ENCODE measurements at regions not wholly inside any gene's neighbourhood (a gene's known extent, or its start where the extent isn't known, plus 50 kb on each side); places are given as distances from the start of the nearest gene placed in this dataset.

GRCh38 chr6:146890644-146891434 lies 292.1 kb downstream of the ADGB start:
- H3K4me3 Mint-ChIP-seq, result no peak overlapping the region
- ChIA-PET POLR2A (no interaction called here), CTCF (no interaction called here)
- H3K9me3 Mint-ChIP-seq (ENCODE audit: low read depth), result no peaks in the 10 kb centered on the region
- H3K27ac Mint-ChIP-seq, result no peak overlapping the region
- ATAC-seq (no peak), DNase-seq (no peak)
- H3K27me3 Mint-ChIP-seq, result no peaks in the 10 kb centered on the region
- intact Hi-C loops (cut with DNase I, micrococcal nuclease), result no loop called here
- H3K36me3 Mint-ChIP-seq (ENCODE audit: low read depth), result no peaks in the 10 kb centered on the region
- H3K4me1 Mint-ChIP-seq, result no peaks in the 10 kb centered on the region

- H3K9me3 Mint-ChIP-seq (ENCODE audit: low read depth), result no peaks in the 10 kb centered on the region
- no peaks in the 10 kb centered on the region for H3K36me3 Mint-ChIP-seq (ENCODE audit: low read depth)
- ATAC-seq (no peak), DNase-seq (no peak)
- POLR2A ChIA-PET, result no interaction called here
- CTCF ChIA-PET, result no interaction called here
- H3K4me3 Mint-ChIP-seq, result no peak overlapping the region
- no peak overlapping the region for H3K27ac Mint-ChIP-seq
- no peaks in the 10 kb centered on the region for H3K4me1 Mint-ChIP-seq
- intact Hi-C loops (cut with DNase I, micrococcal nuclease), result no loop called here
- H3K27me3 Mint-ChIP-seq, result no peaks in the 10 kb centered on the region
These were observed 293.0 kb downstream of the ADGB start for GRCh38 chr6:146891615-146892265.

GRCh38 chr6:146892283-146892612 lies 293.5 kb downstream of the ADGB start:
- Mint-ChIP-seq H3K9me3 (ENCODE audit: low read depth) (no peaks in the 10 kb centered on the region), H3K4me3 (no peak overlapping the region), H3K27me3 (no peaks in the 10 kb centered on the region), H3K36me3 (ENCODE audit: low read depth) (no peaks in the 10 kb centered on the region), H3K27ac (no peak overlapping the region), H3K4me1 (no peaks in the 10 kb centered on the region)
- ATAC-seq, result no peak
- no peak for DNase-seq
- intact Hi-C loops (cut with DNase I, micrococcal nuclease), result no loop called here
- ChIA-PET CTCF (interaction anchor here (0.5 kb wide), 1 partner anchor 41 kb away, joined by 3 read pairs; no protein-coding TSS in a partner anchor), POLR2A (no interaction called here)

- CTCF ChIA-PET, result interaction anchor here (0.5 to 1.2 kb wide), 2 partner anchors 14 to 42 kb away, joined by 3 read pairs; no protein-coding TSS in a partner anchor
- H3K27ac Mint-ChIP-seq, result no peak overlapping the region
- POLR2A ChIA-PET, result no interaction called here
- DNase-seq, result no peak
- H3K4me1 Mint-ChIP-seq, result no peaks in the 10 kb centered on the region
- no peaks in the 10 kb centered on the region for H3K9me3 Mint-ChIP-seq (ENCODE audit: low read depth)
- no peaks in the 10 kb centered on the region for H3K36me3 Mint-ChIP-seq (ENCODE audit: low read depth)
- no peak overlapping the region for H3K4me3 Mint-ChIP-seq
- intact Hi-C loops (cut with DNase I, micrococcal nuclease), result no loop called here
- ATAC-seq, result no peak
- H3K27me3 Mint-ChIP-seq, result no peaks in the 10 kb centered on the region
These were observed 294.0 kb downstream of the ADGB start for GRCh38 chr6:146892613-146893401.

GRCh38 chr6:146893690-146894089 lies 294.9 kb downstream of the ADGB start:
- intact Hi-C loops (cut with DNase I, micrococcal nuclease), result no loop called here
- Mint-ChIP-seq H3K36me3 (ENCODE audit: low read depth) (no peaks in the 10 kb centered on the region), H3K4me1 (no peaks in the 10 kb centered on the region), H3K4me3 (no peak overlapping the region), H3K27me3 (peaks cover 2% of the 10 kb centered on the region), H3K27ac (no peak overlapping the region), H3K9me3 (ENCODE audit: low read depth) (no peaks in the 10 kb centered on the region)
- CTCF ChIA-PET, result interaction anchor here (1.2 kb wide), 1 partner anchor 15 kb away, joined by 3 read pairs; no protein-coding TSS in a partner anchor
- ATAC-seq (no peak), DNase-seq (no peak)
- POLR2A ChIA-PET, result no interaction called here

- H3K4me1 Mint-ChIP-seq, result no peaks in the 10 kb centered on the region
- no peak overlapping the region for H3K4me3 Mint-ChIP-seq
- no peaks in the 10 kb centered on the region for H3K36me3 Mint-ChIP-seq (ENCODE audit: low read depth)
- no peaks in the 10 kb centered on the region for H3K9me3 Mint-ChIP-seq (ENCODE audit: low read depth)
- no peak for ATAC-seq
- DNase-seq, result no peak
- ChIA-PET POLR2A (no interaction called here), CTCF (no interaction called here)
- intact Hi-C loops (cut with DNase I, micrococcal nuclease), result no loop called here
- H3K27ac Mint-ChIP-seq, result no peak overlapping the region
- H3K27me3 Mint-ChIP-seq, result peaks cover 4% of the 10 kb centered on the region
These were observed 295.9 kb downstream of the ADGB start for GRCh38 chr6:146894624-146895023.

- Mint-ChIP-seq H3K36me3 (ENCODE audit: low read depth) (no peaks in the 10 kb centered on the region), H3K27me3 (peaks cover 4% of the 10 kb centered on the region), H3K4me1 (no peaks in the 10 kb centered on the region), H3K4me3 (no peak overlapping the region), H3K27ac (no peak overlapping the region), H3K9me3 (ENCODE audit: low read depth) (no peaks in the 10 kb centered on the region)
- ChIA-PET POLR2A (no interaction called here), CTCF (no interaction called here)
- no peak for DNase-seq
- intact Hi-C loops (cut with DNase I, micrococcal nuclease), result no loop called here
- no peak for ATAC-seq
These were observed 296.5 kb downstream of the ADGB start for GRCh38 chr6:146895101-146895771.

GRCh38 chr6:146895772-146896061 lies 296.9 kb downstream of the ADGB start:
- Mint-ChIP-seq H3K4me1 (no peaks in the 10 kb centered on the region), H3K27ac (no peak overlapping the region), H3K4me3 (no peak overlapping the region), H3K36me3 (ENCODE audit: low read depth) (no peaks in the 10 kb centered on the region), H3K9me3 (ENCODE audit: low read depth) (no peaks in the 10 kb centered on the region), H3K27me3 (peaks cover 4% of the 10 kb centered on the region)
- ChIA-PET POLR2A (no interaction called here), CTCF (interaction anchor here (0.6 to 1.3 kb wide), 2 partner anchors 14 to 67 kb away, joined by 3 to 4 read pairs; no protein-coding TSS in a partner anchor)
- intact Hi-C loops (cut with DNase I, micrococcal nuclease), result no loop called here
- no peak for ATAC-seq
- DNase-seq, result no peak

GRCh38 chr6:146896062-146896813 lies 297.5 kb downstream of the ADGB start:
- Mint-ChIP-seq H3K4me1 (no peaks in the 10 kb centered on the region), H3K9me3 (ENCODE audit: low read depth) (no peaks in the 10 kb centered on the region), H3K27me3 (peaks cover 4% of the 10 kb centered on the region), H3K36me3 (ENCODE audit: low read depth) (no peaks in the 10 kb centered on the region), H3K27ac (no peak overlapping the region), H3K4me3 (no peak overlapping the region)
- intact Hi-C loops (cut with DNase I, micrococcal nuclease), result no loop called here
- POLR2A ChIA-PET, result interaction anchor here (0.8 kb wide), 1 partner anchor 180 kb away, joined by 5 read pairs; no protein-coding TSS in a partner anchor
- no peak for ATAC-seq
- CTCF ChIA-PET, result interaction anchor here (0.6 to 1.3 kb wide), 2 partner anchors 14 to 67 kb away, joined by 3 to 4 read pairs; no protein-coding TSS in a partner anchor
- DNase-seq, result no peak

- ChIA-PET POLR2A (interaction anchor here (0.8 kb wide), 1 partner anchor 179 kb away, joined by 5 read pairs; no protein-coding TSS in a partner anchor), CTCF (interaction anchor here (1.3 kb wide), 1 partner anchor 15 kb away, joined by 3 read pairs; no protein-coding TSS in a partner anchor)
- Mint-ChIP-seq H3K4me1 (no peaks in the 10 kb centered on the region), H3K27ac (no peak overlapping the region), H3K9me3 (ENCODE audit: low read depth) (no peaks in the 10 kb centered on the region), H3K27me3 (peaks cover 4% of the 10 kb centered on the region), H3K36me3 (ENCODE audit: low read depth) (no peaks in the 10 kb centered on the region), H3K4me3 (no peak overlapping the region)
- intact Hi-C loops (cut with DNase I, micrococcal nuclease), result no loop called here
- DNase-seq (no peak), ATAC-seq (no peak)
These were observed 298.4 kb downstream of the ADGB start for GRCh38 chr6:146896960-146897701.
